PC-9 (cell line): ENCODE measurements at regions not wholly inside any gene's neighbourhood (a gene's known extent, or its start where the extent isn't known, plus 50 kb on each side); places are given as distances from the start of the nearest gene placed in this dataset.

Source experiments
- EZH2 ChIP-seq: fragments of 200-600 bp; sonication (generic); IDR thresholded peaks from 2 replicates; pipeline ENCODE4 v1.8.0; 2017; ENCODE audit warnings: antibody characterized with exemption, low read depth
- TF ChIP-seq, protein P1 (sequence below): fragments of 200-600 bp; sonication (generic); conservative IDR thresholded peaks from 2 replicates; pipeline ENCODE4 v1.6.1; 2017; ENCODE audit warnings: mixed run types, antibody characterized with exemption, mild to moderate bottlenecking, moderate library complexity

DNA sequence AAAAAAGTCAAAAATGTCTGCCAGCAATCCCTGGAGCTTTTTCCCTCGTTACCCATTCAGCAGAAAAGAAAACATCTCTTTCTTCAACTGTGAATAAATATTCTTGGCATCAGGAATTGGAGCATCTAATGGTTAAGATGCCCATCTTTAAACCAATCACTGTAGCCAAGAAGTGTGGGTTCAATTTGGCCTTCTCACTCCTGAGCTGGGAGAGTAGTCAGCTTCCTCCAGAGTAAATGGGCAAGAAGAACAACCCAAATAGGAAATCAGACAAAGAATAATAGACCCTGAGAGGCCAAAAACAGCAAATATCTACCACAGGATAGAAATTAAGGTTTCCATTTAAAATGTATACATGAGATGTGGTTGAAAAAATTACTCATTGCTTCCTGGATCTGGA, 508.0 kb upstream of the MDFIC2 start:
- TF ChIP-seq, protein P1, sequence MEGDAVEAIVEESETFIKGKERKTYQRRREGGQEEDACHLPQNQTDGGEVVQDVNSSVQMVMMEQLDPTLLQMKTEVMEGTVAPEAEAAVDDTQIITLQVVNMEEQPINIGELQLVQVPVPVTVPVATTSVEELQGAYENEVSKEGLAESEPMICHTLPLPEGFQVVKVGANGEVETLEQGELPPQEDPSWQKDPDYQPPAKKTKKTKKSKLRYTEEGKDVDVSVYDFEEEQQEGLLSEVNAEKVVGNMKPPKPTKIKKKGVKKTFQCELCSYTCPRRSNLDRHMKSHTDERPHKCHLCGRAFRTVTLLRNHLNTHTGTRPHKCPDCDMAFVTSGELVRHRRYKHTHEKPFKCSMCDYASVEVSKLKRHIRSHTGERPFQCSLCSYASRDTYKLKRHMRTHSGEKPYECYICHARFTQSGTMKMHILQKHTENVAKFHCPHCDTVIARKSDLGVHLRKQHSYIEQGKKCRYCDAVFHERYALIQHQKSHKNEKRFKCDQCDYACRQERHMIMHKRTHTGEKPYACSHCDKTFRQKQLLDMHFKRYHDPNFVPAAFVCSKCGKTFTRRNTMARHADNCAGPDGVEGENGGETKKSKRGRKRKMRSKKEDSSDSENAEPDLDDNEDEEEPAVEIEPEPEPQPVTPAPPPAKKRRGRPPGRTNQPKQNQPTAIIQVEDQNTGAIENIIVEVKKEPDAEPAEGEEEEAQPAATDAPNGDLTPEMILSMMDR = no peak
- TF ChIP-seq EZH2 = no peak
